ENCODE measurements at regions not wholly inside any gene's neighbourhood (a gene's known extent, or its start where the extent isn't known, plus 50 kb on each side); places are given as distances from the start of the nearest gene placed in this dataset.

GRCh38 chr16:86363057-86363490, 147.3 kb upstream of the FOXF1 start:
- BruUV-seq (replicated peaks): no TSS peak
- Histone ChIP-seq H3K9ac (ENCODE audit: low read length) (no peak overlapping the region), H3K27me3 (ENCODE audit: insufficient read depth, low read length) (no peaks in the 10 kb centered on the region), H3K27ac (ENCODE audit: low read depth, low read length) (no peak overlapping the region), H3K4me1 (ENCODE audit: control insufficient read depth in 1 of 2, insufficient read depth in 2 of 2, low read length in 2 of 2) (peaks cover 4 to 13% of the 10 kb centered on the region in 2 experiments; a peak in 3 of 4 replicates), H3K9me2 (ENCODE audit: insufficient read depth) (no peaks in the 10 kb centered on the region), H3K9me3 (ENCODE audit: control insufficient read depth in 1 of 2, insufficient read depth in 1 of 2, low read depth in 1 of 2, low read length in 2 of 2) (no peaks in the 10 kb centered on the region), H3K4me2 (ENCODE audit: low read length) (peak overlapping the region; percentile 56), H4K20me1 (ENCODE audit: insufficient read depth) (no peaks in the 10 kb centered on the region), H2AFZ (ENCODE audit: low read depth, low read length, poor library complexity, severe bottlenecking) (peak overlapping the region; percentile 82), H3K36me3 (ENCODE audit: control insufficient read depth in 1 of 2, insufficient read depth in 2 of 2, low read length in 2 of 2) (no peaks in the 10 kb centered on the region), H3K4me3 (replicated peaks in 1 of 2; ENCODE audit: low read depth in 1 of 2, low read length in 2 of 2) (no peak overlapping the region), H3K79me2 (ENCODE audit: insufficient read depth, low read length) (no peaks in the 10 kb centered on the region)
- no peak for TF ChIP-seq YY1 (IDR thresholded peaks at IDR 0.05; ENCODE audit: extremely low read depth, insufficient replicate concordance, low read depth, low read length)
- TF ChIP-seq SIN3A (IDR thresholded peaks at IDR 0.05; ENCODE audit: low read depth): no peak
- no peak for TF ChIP-seq SRF (IDR thresholded peaks at IDR 0.05; ENCODE audit: low read depth)
- TF ChIP-seq POLR2AphosphoS5 (IDR thresholded peaks at IDR 0.05; ENCODE audit: low read depth, low read length): no peak
- no peak for TF ChIP-seq REST (IDR thresholded peaks at IDR 0.05; ENCODE audit: low read depth)
- no peak for TF ChIP-seq EZH2 (IDR thresholded peaks at IDR 0.05)
- TF ChIP-seq RAD21 (IDR thresholded peaks at IDR 0.05; ENCODE audit: low read depth): no peak
- no peak for TF ChIP-seq POLR2A (IDR thresholded peaks at IDR 0.05; ENCODE audit: borderline replicate concordance, extremely low read depth, insufficient read depth, insufficient read length)
- no peak for TF ChIP-seq ZBTB33 (IDR thresholded peaks at IDR 0.05; ENCODE audit: extremely low read depth, insufficient replicate concordance, low read length)
- TF ChIP-seq EZH2phosphoT487 (IDR thresholded peaks at IDR 0.05; ENCODE audit: borderline replicate concordance): no peak
- no peak for TF ChIP-seq ZNF274 (IDR thresholded peaks at IDR 0.05; ENCODE audit: low read depth, low read length)
- TF ChIP-seq CBX3 (IDR thresholded peaks at IDR 0.05; ENCODE audit: low read depth): no peak
- no peak for TF ChIP-seq ZFX (IDR thresholded peaks at IDR 0.05)
- TF ChIP-seq CEBPB (IDR thresholded peaks at IDR 0.05; ENCODE audit: low read depth): no peak
- TF ChIP-seq MAX (IDR thresholded peaks at IDR 0.05): no peak
- CTCF ChIA-PET: no interaction called here
- ATAC-seq (no peak), DNase-seq (ENCODE audit: low read depth, low spot score) (no peak)
- intact Hi-C loops (cut with micrococcal nuclease): no loop called here
- RAD21 ChIA-PET (ENCODE audit: low non-redundant PET in 1 of 2, low total read pairs in 2 of 2, uncharacterized antibody in 2 of 2, unreplicated experiment in 2 of 2): no interaction called here
- POLR2A ChIA-PET: no interaction called here
